PC-3 (cell line): ENCODE measurements at regions not wholly inside any gene's neighbourhood (a gene's known extent, or its start where the extent isn't known, plus 50 kb on each side); places are given as distances from the start of the nearest gene placed in this dataset.

Source experiments
- CTCF ChIP-seq: fragments of 300-600 bp; sonication (generic); conservative IDR thresholded peaks from 2 replicates; pipeline ENCODE4 v1.5.1; 2017; ENCODE audit warnings: antibody characterized with exemption, low read depth, mild to moderate bottlenecking, low read length
- EZH2 ChIP-seq: fragments of 300-600 bp; sonication (generic); IDR thresholded peaks from one replicate; pipeline ENCODE4 v1.6.1; 2017; ENCODE audit warnings: antibody characterized with exemption, mild to moderate bottlenecking, low read length; ENCODE audit not compliant: unreplicated experiment

- no peak for TF ChIP-seq CTCF
- no peak for TF ChIP-seq EZH2
Observed at GRCh38 chr2:54397426-54397825, 58.7 kb upstream of the SPTBN1 start.
